Keratinocyte (primary cell): ENCODE measurements at regions not wholly inside any gene's neighbourhood (a gene's known extent, or its start where the extent isn't known, plus 50 kb on each side); places are given as distances from the start of the nearest gene placed in this dataset.

Experiments
- DNase-seq: peaks from one replicate; pipeline ENCODE4 v3.0.0-alpha.2; 2011; ENCODE audit warnings: low read depth, missing footprints, low spot score
- FAIRE-seq: peaks from 2 replicates; lab custom pipeline; 2011; peaks lifted over from hg19 to GRCh38; lab: Jason Lieb, UNC
- H2AFZ ChIP-seq: 2 replicates; pipeline ENCODE4 v1.6.0; 2012; ENCODE audit warnings: low read length, control low read depth, inconsistent platforms; ENCODE audit not compliant: control insufficient read depth
- H3K27ac ChIP-seq: 2 replicates; pipeline ENCODE4 v1.5.1; 2011; ENCODE audit warnings: low read length; ENCODE audit not compliant: control insufficient read depth, insufficient read depth
- H3K27me3 ChIP-seq: 3 replicates; pipeline ENCODE4 v1.6.0; 2011; ENCODE audit warnings: low read length; ENCODE audit not compliant: control insufficient read depth, insufficient read depth; ENCODE audit errors: extremely low read depth
- H3K36me3 ChIP-seq, 2 experiments: 2 replicates in 1 of 2; 3 replicates in 1 of 2; pipeline ENCODE4 v1.5.1; 2011; ENCODE audit warnings: low read length in 2 of 2, mild to moderate bottlenecking in 1 of 2; ENCODE audit not compliant: control insufficient read depth in 2 of 2, insufficient read depth in 2 of 2; ENCODE audit errors: extremely low read depth in 1 of 2
- H3K4me1 ChIP-seq: 3 replicates; pipeline ENCODE4 v1.5.1; 2011; ENCODE audit warnings: low read length; ENCODE audit not compliant: control insufficient read depth, insufficient read depth; ENCODE audit errors: extremely low read depth
- H3K4me2 ChIP-seq: 3 replicates; pipeline ENCODE4 v1.6.0; 2011; ENCODE audit warnings: low read depth, low read length; ENCODE audit not compliant: control insufficient read depth, insufficient read depth; ENCODE audit errors: extremely low read depth
- H3K4me3 ChIP-seq, 3 experiments: fragments of 200-600 bp in 1 of 3; sonication (generic) in 1 of 3; 2 replicates in 2 of 3; 3 replicates in 1 of 3; pipeline ENCODE4 v1.5.1; 2011 to 2016; ENCODE audit warnings: low read length in 3 of 3, mild to moderate bottlenecking in 3 of 3, control low read depth in 2 of 3, inconsistent platforms in 1 of 3, low read depth in 1 of 3, mixed read lengths in 1 of 3, mixed run types in 1 of 3, moderate library complexity in 1 of 3; ENCODE audit not compliant: control insufficient read depth in 2 of 3, insufficient read depth in 2 of 3; ENCODE audit errors: extremely low read depth in 1 of 3
- H3K79me2 ChIP-seq: 2 replicates; pipeline ENCODE4 v1.6.0; 2012; ENCODE audit warnings: low read length; ENCODE audit not compliant: control insufficient read depth, insufficient read depth
- H3K9ac ChIP-seq: 3 replicates; pipeline ENCODE4 v1.6.0; 2011; ENCODE audit warnings: low read length; ENCODE audit not compliant: control insufficient read depth, insufficient read depth; ENCODE audit errors: extremely low read depth
- H3K9me1 ChIP-seq: 3 replicates; pipeline ENCODE4 v1.6.0; 2011; ENCODE audit warnings: low read length; ENCODE audit not compliant: control insufficient read depth, insufficient read depth; ENCODE audit errors: extremely low read depth
- H3K9me3 ChIP-seq: 2 replicates; pipeline ENCODE4 v1.5.1; 2012; ENCODE audit warnings: low read depth, low read length; ENCODE audit not compliant: control insufficient read depth
- H4K20me1 ChIP-seq: 3 replicates; pipeline ENCODE4 v1.6.0; 2011; ENCODE audit warnings: low read length; ENCODE audit not compliant: control insufficient read depth, insufficient read depth; ENCODE audit errors: extremely low read depth
- EZH2 ChIP-seq: IDR thresholded peaks from one replicate; pipeline ENCODE4 v1.6.1; 2012; ENCODE audit warnings: inconsistent platforms, mild to moderate bottlenecking, low read length, moderate library complexity
- dilution Hi-C: fragments of 300-500 bp; cut with MboI; formaldehyde crosslinking; loops from one replicate; pipeline ENCODE4 v1.7.0; 2020; ENCODE audit warnings: low sequenced_read_pairs; ENCODE audit not compliant: extremely low pct_ligation_motif_present
- TF ChIP-seq, protein P1 (sequence below), 3 experiments: IDR thresholded peaks in 1 of 3; conservative IDR thresholded peaks in 1 of 3; optimal IDR thresholded peaks in 1 of 3; 2 replicates in 2 of 3; 3 replicates in 1 of 3; pipeline versions ENCODE3 to v1.5.1; 2011; ENCODE audit warnings: low read length in 3 of 3, mild to moderate bottlenecking in 3 of 3, moderate library complexity in 2 of 3, control low read depth in 1 of 3, inconsistent platforms in 1 of 3; ENCODE audit not compliant: insufficient read depth in 2 of 3; ENCODE audit errors: extremely low read depth in 1 of 3

- Histone ChIP-seq H4K20me1 (no peaks in the 10 kb centered on the region), H3K9me1 (no peaks in the 10 kb centered on the region), H3K4me2 (no peak overlapping the region), H3K9me3 (no peaks in the 10 kb centered on the region), H3K27me3 (no peaks in the 10 kb centered on the region), H3K4me1 (no peaks in the 10 kb centered on the region), H3K27ac (no peak overlapping the region), H3K4me3 (no peak overlapping the region), H3K9ac (no peak overlapping the region), H3K79me2 (no peaks in the 10 kb centered on the region), H2AFZ (no peak overlapping the region), H3K36me3 (no peaks in the 10 kb centered on the region)
- dilution Hi-C loops: no loop called here
- no peak for FAIRE-seq
- DNase-seq: no peak
- TF ChIP-seq, protein P1, sequence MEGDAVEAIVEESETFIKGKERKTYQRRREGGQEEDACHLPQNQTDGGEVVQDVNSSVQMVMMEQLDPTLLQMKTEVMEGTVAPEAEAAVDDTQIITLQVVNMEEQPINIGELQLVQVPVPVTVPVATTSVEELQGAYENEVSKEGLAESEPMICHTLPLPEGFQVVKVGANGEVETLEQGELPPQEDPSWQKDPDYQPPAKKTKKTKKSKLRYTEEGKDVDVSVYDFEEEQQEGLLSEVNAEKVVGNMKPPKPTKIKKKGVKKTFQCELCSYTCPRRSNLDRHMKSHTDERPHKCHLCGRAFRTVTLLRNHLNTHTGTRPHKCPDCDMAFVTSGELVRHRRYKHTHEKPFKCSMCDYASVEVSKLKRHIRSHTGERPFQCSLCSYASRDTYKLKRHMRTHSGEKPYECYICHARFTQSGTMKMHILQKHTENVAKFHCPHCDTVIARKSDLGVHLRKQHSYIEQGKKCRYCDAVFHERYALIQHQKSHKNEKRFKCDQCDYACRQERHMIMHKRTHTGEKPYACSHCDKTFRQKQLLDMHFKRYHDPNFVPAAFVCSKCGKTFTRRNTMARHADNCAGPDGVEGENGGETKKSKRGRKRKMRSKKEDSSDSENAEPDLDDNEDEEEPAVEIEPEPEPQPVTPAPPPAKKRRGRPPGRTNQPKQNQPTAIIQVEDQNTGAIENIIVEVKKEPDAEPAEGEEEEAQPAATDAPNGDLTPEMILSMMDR (optimal IDR thresholded peaks at IDR 0.05 in 1 of 3, IDR thresholded peaks at IDR 0.05 in 1 of 3, conservative IDR thresholded peaks at IDR 0.05 in 1 of 3; ENCODE audit: extremely low read depth in 1 of 3, insufficient read depth in 2 of 3, low read length in 3 of 3): no peak
- TF ChIP-seq EZH2: no peak
These were observed 417.8 kb upstream of the INTU start for GRCh38 chr4:127214931-127215330.

DNA sequence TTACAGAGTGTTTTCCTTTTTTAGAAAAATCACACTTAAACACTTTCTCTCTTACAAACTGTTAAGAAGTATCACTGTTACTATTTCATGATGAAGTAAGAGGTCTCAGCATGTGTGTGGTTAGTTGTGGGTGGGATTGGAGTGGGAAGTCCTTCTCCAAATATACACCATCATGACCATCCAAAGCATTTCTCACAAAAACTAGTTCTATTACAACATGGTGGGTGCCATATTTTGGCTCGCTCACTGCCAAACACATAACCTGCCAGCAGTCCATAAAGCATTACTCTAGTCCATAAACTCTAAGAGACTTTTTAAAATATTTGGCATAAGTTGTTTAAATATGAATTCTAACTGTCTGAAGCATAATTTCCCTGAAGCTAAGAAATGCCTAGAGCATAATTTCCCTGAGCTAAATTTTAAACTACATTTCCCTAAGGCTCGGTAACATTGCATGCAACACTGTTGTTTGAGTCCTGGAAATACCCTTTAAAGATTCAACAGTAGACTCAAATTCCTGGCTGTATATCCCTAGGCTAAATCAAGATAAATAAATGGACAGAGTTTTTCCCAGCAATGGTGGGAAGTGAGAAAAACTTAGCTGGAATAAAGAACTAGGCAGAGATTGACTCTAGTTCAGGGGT is 415.0 kb upstream of the INTU start:
- Histone ChIP-seq H3K4me2 (no peak overlapping the region), H3K27me3 (no peaks in the 10 kb centered on the region), H3K4me3 (no peak overlapping the region), H4K20me1 (no peaks in the 10 kb centered on the region), H3K9me3 (no peaks in the 10 kb centered on the region), H3K9me1 (no peaks in the 10 kb centered on the region), H3K27ac (no peak overlapping the region), H3K36me3 (no peaks in the 10 kb centered on the region), H3K79me2 (no peaks in the 10 kb centered on the region), H3K9ac (no peak overlapping the region), H2AFZ (no peak overlapping the region), H3K4me1 (no peaks in the 10 kb centered on the region)
- FAIRE-seq (no peak), DNase-seq (no peak)
- TF ChIP-seq, protein P1 (optimal IDR thresholded peaks at IDR 0.05 in 1 of 3, IDR thresholded peaks at IDR 0.05 in 1 of 3, conservative IDR thresholded peaks at IDR 0.05 in 1 of 3; ENCODE audit: extremely low read depth in 1 of 3, insufficient read depth in 2 of 3, low read length in 3 of 3): no peak
- TF ChIP-seq EZH2: no peak
- dilution Hi-C loops: no loop called here
